HEK293T (cell line): ENCODE measurements at regions not wholly inside any gene's neighbourhood (a gene's known extent, or its start where the extent isn't known, plus 50 kb on each side); places are given as distances from the start of the nearest gene placed in this dataset.

Experiments used
- ARNT ChIP-seq: fragments of 450-650 bp; IDR thresholded peaks from 2 replicates; pipeline ENCODE4 v1.6.1; 2017; ENCODE audit warnings: mild to moderate bottlenecking
- BHLHE40 ChIP-seq: fragments of 450-650 bp; IDR thresholded peaks from 2 replicates; pipeline ENCODE4 v1.6.1; 2016; ENCODE audit warnings: mild to moderate bottlenecking, moderate library complexity, borderline replicate concordance
- ELF4 ChIP-seq: fragments of 450-650 bp; IDR thresholded peaks from 2 replicates; pipeline ENCODE4 v1.6.1; 2017; ENCODE audit warnings: antibody characterized with exemption
- FOXA1 ChIP-seq: fragments of 450-650 bp; IDR thresholded peaks from 2 replicates; pipeline ENCODE4 v1.6.1; 2016; ENCODE audit warnings: mild to moderate bottlenecking
- FOXK2 ChIP-seq: fragments of 450-650 bp; IDR thresholded peaks from 2 replicates; pipeline ENCODE4 v1.6.1; 2016; ENCODE audit warnings: mild to moderate bottlenecking
- FOXM1 ChIP-seq: fragments of 450-650 bp; IDR thresholded peaks from 2 replicates; pipeline ENCODE4 v1.6.1; 2017; ENCODE audit warnings: mild to moderate bottlenecking, borderline replicate concordance
- HDGF ChIP-seq: fragments of 450-650 bp; IDR thresholded peaks from 2 replicates; pipeline ENCODE4 v1.6.1; 2017; ENCODE audit warnings: antibody characterized with exemption, borderline replicate concordance
- L3MBTL2 ChIP-seq: fragments of 450-650 bp; conservative IDR thresholded peaks from 2 replicates; pipeline ENCODE4 v1.6.1; 2016; ENCODE audit warnings: mild to moderate bottlenecking
- NFRKB ChIP-seq: fragments of 450-650 bp; IDR thresholded peaks from 2 replicates; pipeline ENCODE4 v1.6.1; 2016; ENCODE audit warnings: mild to moderate bottlenecking, moderate library complexity
- PKNOX1 ChIP-seq: fragments of 450-650 bp; IDR thresholded peaks from 2 replicates; pipeline ENCODE4 v1.6.1; 2016
- SP1 ChIP-seq: fragments of 450-650 bp; IDR thresholded peaks from 2 replicates; pipeline ENCODE4 v1.6.1; 2017
- SUZ12 ChIP-seq: fragments of 450-650 bp; IDR thresholded peaks from 2 replicates; pipeline ENCODE4 v1.6.1; 2016; ENCODE audit warnings: mild to moderate bottlenecking
- TARDBP ChIP-seq: fragments of 450-650 bp; IDR thresholded peaks from 2 replicates; pipeline ENCODE4 v1.6.1; 2016
- ZNF384 ChIP-seq: fragments of 450-650 bp; IDR thresholded peaks from 2 replicates; pipeline ENCODE4 v1.6.1; 2016

- TF ChIP-seq FOXM1 (no peak), SP1 (no peak), PKNOX1 (no peak), NFRKB (no peak), ELF4 (no peak), HDGF (no peak), FOXA1 (no peak), ZNF384 (no peak), SUZ12 (no peak), BHLHE40 (no peak), FOXK2 (no peak), L3MBTL2 (no peak), ARNT (no peak), TARDBP (no peak)
Observed at GRCh38 chr5:155750101-155750500, 576.9 kb upstream of the SGCD start.
